ENCODE measurements at regions not wholly inside any gene's neighbourhood (a gene's known extent, or its start where the extent isn't known, plus 50 kb on each side); places are given as distances from the start of the nearest gene placed in this dataset.

GRCh38 chr6:153412519-153412918 is 281.4 kb upstream of the RGS17 start:
- H2BK12ac ChIP-seq (ENCODE audit: low read depth, low read length), result no peak overlapping the region
- H4K20me1 ChIP-seq (replicated peaks in 1 of 2; ENCODE audit: control insufficient read depth in 1 of 2, insufficient read depth in 2 of 2, low read length in 2 of 2), result no peaks in the 10 kb centered on the region
- no peak overlapping the region for H3K9ac ChIP-seq (replicated peaks in 1 of 4; ENCODE audit: extremely low read depth in 1 of 4, low read depth in 3 of 4, low read length in 3 of 4)
- FAIRE-seq, result no peak
- no peak overlapping the region for H3K4me3 ChIP-seq (ENCODE audit: extremely low read depth in 1 of 4, insufficient read depth in 2 of 4, low read depth in 3 of 4, low read length in 4 of 4)
- no peak overlapping the region for H2BK20ac ChIP-seq (ENCODE audit: low read length)
- H4K91ac ChIP-seq (replicated peaks; ENCODE audit: insufficient read length, low read length), result no peak overlapping the region
- no peak overlapping the region for H4K8ac ChIP-seq (ENCODE audit: extremely low read depth, insufficient read depth, low read length)
- no peak overlapping the region for H3K4ac ChIP-seq (replicated peaks; ENCODE audit: insufficient read length, low read depth, low read length)
- DNase-seq (ENCODE audit: low read depth in 1 of 2, low spot score in 2 of 2), result no peak
- peaks cover 0 to 3% (median 0%) of the 10 kb centered on the region in 4 experiments; a peak in 1 of 8 replicates for H3K36me3 ChIP-seq (ENCODE audit: control insufficient read depth in 2 of 4, insufficient read depth in 4 of 4, low read length in 3 of 4)
- no peak overlapping the region for H2AFZ ChIP-seq (ENCODE audit: low read length)
- no peaks in the 10 kb centered on the region for H3K23me2 ChIP-seq (ENCODE audit: low read depth, low read length)
- H3K27me3 ChIP-seq (replicated peaks in 1 of 4; ENCODE audit: control insufficient read depth in 3 of 4, extremely low read depth in 1 of 4, insufficient read depth in 3 of 4, low read length in 3 of 4), result no peaks in the 10 kb centered on the region
- H2BK15ac ChIP-seq (ENCODE audit: low read length), result no peak overlapping the region
- no peak overlapping the region for H2AK5ac ChIP-seq (ENCODE audit: low read depth, low read length)
- 46% methylated on average over 1 of the region's 1 CpG; no CpG with 5 or more reads in 1 of the 2 experiments for WGBS, 2 experiments (ENCODE audit: extremely low coverage in 1 of 2, insufficient coverage in 1 of 2, insufficient read length in 1 of 2, insufficient replicate concordance in 2 of 2, low coverage in 1 of 2, low lambda C conversion rate in 2 of 2, missing lambda C conversion rate in 1 of 2)
- no peak overlapping the region for H3K23ac ChIP-seq (ENCODE audit: insufficient read length)
- H2BK5ac ChIP-seq (ENCODE audit: low read depth, low read length), result no peak overlapping the region
- H2BK120ac ChIP-seq (replicated peaks; ENCODE audit: low read depth, low read length), result no peak overlapping the region
- peaks cover 0 to 3% (median 1%) of the 10 kb centered on the region in 4 experiments; a peak in 3 of 7 replicates for H3K4me1 ChIP-seq (replicated peaks in 1 of 4; ENCODE audit: control insufficient read depth in 3 of 4, insufficient read depth in 4 of 4, low read length in 3 of 4)
- H3K9me3 ChIP-seq (ENCODE audit: insufficient read depth in 2 of 2, low read depth in 1 of 2, low read length in 1 of 2), result no peaks in the 10 kb centered on the region
- H3K56ac ChIP-seq (replicated peaks; ENCODE audit: insufficient read length, low read depth, low read length), result no peak overlapping the region
- no peak overlapping the region for H3K14ac ChIP-seq (ENCODE audit: insufficient read length)
- TF ChIP-seq SP4 (IDR thresholded peaks at IDR 0.05; ENCODE audit: low read length) (no peak), CREB1 (IDR thresholded peaks at IDR 0.05) (no peak), SIRT6 (IDR thresholded peaks at IDR 0.05; ENCODE audit: low read length) (no peak), RBBP5 (IDR thresholded peaks at IDR 0.05; ENCODE audit: borderline replicate concordance, low read depth, low read length) (no peak), KDM1A (IDR thresholded peaks at IDR 0.05; ENCODE audit: borderline replicate concordance, low read length) (no peak), CTBP2 (IDR thresholded peaks at IDR 0.05; ENCODE audit: borderline replicate concordance, insufficient read depth, insufficient read length, low read length) (no peak), JUN (IDR thresholded peaks at IDR 0.05; ENCODE audit: low read depth, low read length) (no peak), EZH2 (IDR thresholded peaks at IDR 0.05; ENCODE audit: low read depth, low read length, severe bottlenecking) (no peak), BCL11A (IDR thresholded peaks at IDR 0.05; ENCODE audit: low read depth in 2 of 2, low read length in 2 of 2) (no peak), MAFK (IDR thresholded peaks at IDR 0.05; ENCODE audit: low read depth, low read length) (no peak), SP2 (IDR thresholded peaks at IDR 0.05; ENCODE audit: low read length) (no peak), RXRA (IDR thresholded peaks at IDR 0.05; ENCODE audit: insufficient read depth, low read depth, low read length) (no peak), HDAC2 (IDR thresholded peaks at IDR 0.05; ENCODE audit: borderline replicate concordance in 1 of 2, low read depth in 2 of 2, low read length in 2 of 2) (no peak)
- POLR2A ChIA-PET (ENCODE audit: partially characterized antibody), result no interaction called here
- H3K79me2 ChIP-seq (ENCODE audit: control insufficient read depth in 1 of 2, insufficient read depth in 2 of 2, low read length in 2 of 2), result no peaks in the 10 kb centered on the region
- H3K79me1 ChIP-seq (ENCODE audit: low read depth, low read length), result no peaks in the 10 kb centered on the region
- CTCF ChIA-PET (ENCODE audit: partially characterized antibody), result no interaction called here
- no peak overlapping the region for H3K18ac ChIP-seq (ENCODE audit: extremely low read depth, low read length)
- no peak overlapping the region for H3K4me2 ChIP-seq (ENCODE audit: insufficient read depth in 1 of 2, low read depth in 2 of 2, low read length in 2 of 2)
- no peak overlapping the region for H4K5ac ChIP-seq (ENCODE audit: insufficient read length, low read depth, low read length)
- no peak overlapping the region for H3K27ac ChIP-seq (ENCODE audit: low read depth, low read length)
